ENCODE measurements at regions not wholly inside any gene's neighbourhood (a gene's known extent, or its start where the extent isn't known, plus 50 kb on each side); places are given as distances from the start of the nearest gene placed in this dataset.

GRCh38 chr4:177128306-177128705 is 181.4 kb upstream of the NEIL3 start:
- intact Hi-C loops (cut with DNase I) = no loop called here
- ATAC-seq = no peak
- DNase-seq = no peak

DNA sequence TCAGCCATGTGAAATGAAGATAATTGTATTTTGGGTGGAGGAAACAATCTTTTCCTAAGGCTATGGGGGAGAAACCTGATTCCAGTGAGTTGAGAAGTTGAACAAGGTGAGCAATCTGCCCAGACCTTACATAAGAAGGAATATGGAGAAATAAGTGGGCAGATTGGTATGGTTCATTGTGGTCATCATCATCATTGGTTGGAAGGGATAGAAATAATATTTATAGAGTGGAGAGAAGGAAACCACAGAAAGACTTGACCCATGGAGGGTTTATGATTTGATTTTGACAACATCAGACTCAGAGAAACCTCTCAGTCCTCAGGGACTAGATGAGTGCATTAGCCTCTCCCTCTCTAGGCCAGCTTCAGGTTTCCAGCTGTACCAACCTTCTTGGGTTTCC is 177.9 kb upstream of the NEIL3 start:
- ATAC-seq = no peak
- TF ChIP-seq, protein P1, sequence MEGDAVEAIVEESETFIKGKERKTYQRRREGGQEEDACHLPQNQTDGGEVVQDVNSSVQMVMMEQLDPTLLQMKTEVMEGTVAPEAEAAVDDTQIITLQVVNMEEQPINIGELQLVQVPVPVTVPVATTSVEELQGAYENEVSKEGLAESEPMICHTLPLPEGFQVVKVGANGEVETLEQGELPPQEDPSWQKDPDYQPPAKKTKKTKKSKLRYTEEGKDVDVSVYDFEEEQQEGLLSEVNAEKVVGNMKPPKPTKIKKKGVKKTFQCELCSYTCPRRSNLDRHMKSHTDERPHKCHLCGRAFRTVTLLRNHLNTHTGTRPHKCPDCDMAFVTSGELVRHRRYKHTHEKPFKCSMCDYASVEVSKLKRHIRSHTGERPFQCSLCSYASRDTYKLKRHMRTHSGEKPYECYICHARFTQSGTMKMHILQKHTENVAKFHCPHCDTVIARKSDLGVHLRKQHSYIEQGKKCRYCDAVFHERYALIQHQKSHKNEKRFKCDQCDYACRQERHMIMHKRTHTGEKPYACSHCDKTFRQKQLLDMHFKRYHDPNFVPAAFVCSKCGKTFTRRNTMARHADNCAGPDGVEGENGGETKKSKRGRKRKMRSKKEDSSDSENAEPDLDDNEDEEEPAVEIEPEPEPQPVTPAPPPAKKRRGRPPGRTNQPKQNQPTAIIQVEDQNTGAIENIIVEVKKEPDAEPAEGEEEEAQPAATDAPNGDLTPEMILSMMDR (IDR thresholded peaks at IDR 0.05) = no peak
- no peaks in the 10 kb centered on the region for H3K9me3 ChIP-seq
- no peaks in the 10 kb centered on the region for H3K4me1 ChIP-seq
- H3K27me3 ChIP-seq (ENCODE audit: insufficient read depth in 3 of 3, low read length in 2 of 3) = no peaks in the 10 kb centered on the region
- H3K4me3 ChIP-seq = no peak overlapping the region
- H3K27ac ChIP-seq = no peak overlapping the region
- H3K36me3 ChIP-seq (ENCODE audit: insufficient read depth in 1 of 2, low read depth in 1 of 2) = no peaks in the 10 kb centered on the region
- DNase-seq = no peak
- intact Hi-C loops (cut with DNase I) = no loop called here

More at GRCh38 chr4:177128306-177128705, 181.4 kb upstream of the NEIL3 start:
- Histone ChIP-seq H3K27me3 (ENCODE audit: insufficient read depth in 3 of 3, low read length in 2 of 3) (no peaks in the 10 kb centered on the region), H3K9me3 (no peaks in the 10 kb centered on the region), H3K36me3 (ENCODE audit: insufficient read depth in 1 of 2, low read depth in 1 of 2) (no peaks in the 10 kb centered on the region), H3K4me3 (no peak overlapping the region), H3K27ac (no peak overlapping the region), H3K4me1 (no peaks in the 10 kb centered on the region)
- WGBS, 3 donors = 58 to 77% (median 73%) methylated on average over 1 of the region's 1 CpG
- TF ChIP-seq, protein P1 (IDR thresholded peaks at IDR 0.05) = no peak

DNA sequence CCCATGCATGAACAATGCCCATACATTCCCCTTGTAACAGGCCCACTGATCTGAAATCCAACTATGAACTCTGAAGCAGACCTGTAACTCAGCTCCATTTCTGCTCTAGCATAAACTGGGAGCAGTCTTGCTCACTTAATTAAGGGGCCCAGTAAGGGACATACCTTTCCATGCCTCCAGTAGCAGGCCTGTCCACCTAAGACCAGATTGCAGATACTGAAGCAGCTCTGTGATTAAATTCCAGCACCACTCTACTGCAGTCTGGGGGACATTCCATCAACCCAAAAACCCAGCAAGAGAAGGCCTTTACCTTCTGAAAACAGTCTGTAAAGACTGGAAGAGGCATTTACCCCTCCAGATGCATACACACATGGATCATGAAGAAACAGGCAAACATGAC is 162.0 kb upstream of the NEIL3 start:
- Histone ChIP-seq H3K9me3 (no peaks in the 10 kb centered on the region), H3K4me3 (no peak overlapping the region), H3K36me3 (ENCODE audit: insufficient read depth in 1 of 2, low read depth in 1 of 2) (no peaks in the 10 kb centered on the region), H3K4me1 (no peaks in the 10 kb centered on the region), H3K27me3 (ENCODE audit: insufficient read depth in 3 of 3, low read length in 2 of 3) (no peaks in the 10 kb centered on the region), H3K27ac (no peak overlapping the region)
- intact Hi-C loops (cut with DNase I) = no loop called here
- no peak for ATAC-seq
- TF ChIP-seq, protein P1 (IDR thresholded peaks at IDR 0.05) = no peak
- no peak for DNase-seq

- Histone ChIP-seq H3K4me3 (no peak overlapping the region), H3K27me3 (ENCODE audit: insufficient read depth in 3 of 3, low read length in 2 of 3) (no peaks in the 10 kb centered on the region), H3K36me3 (ENCODE audit: insufficient read depth in 1 of 2, low read depth in 1 of 2) (no peaks in the 10 kb centered on the region), H3K27ac (no peak overlapping the region), H3K9me3 (no peaks in the 10 kb centered on the region), H3K4me1 (no peaks in the 10 kb centered on the region)
- DNase-seq (no peak), ATAC-seq (no peak)
- 79 to 81% (median 79%) methylated on average over 3 of the region's 3 CpGs for WGBS, 3 donors
- intact Hi-C loops (cut with DNase I) = no loop called here
- TF ChIP-seq, protein P1 (IDR thresholded peaks at IDR 0.05) = no peak
Measured at GRCh38 chr4:177155454-177155853, 154.2 kb upstream of the NEIL3 start.

GRCh38 chr4:177159600-177159999 is 150.1 kb upstream of the NEIL3 start:
- ATAC-seq (no peak), DNase-seq (no peak)
- H3K4me3 ChIP-seq = no peak overlapping the region
- no peaks in the 10 kb centered on the region for H3K4me1 ChIP-seq
- intact Hi-C loops (cut with DNase I) = no loop called here
- TF ChIP-seq, protein P1 (IDR thresholded peaks at IDR 0.05) = no peak
- H3K36me3 ChIP-seq (ENCODE audit: insufficient read depth in 1 of 2, low read depth in 1 of 2) = no peaks in the 10 kb centered on the region
- H3K27ac ChIP-seq = no peak overlapping the region
- H3K9me3 ChIP-seq = no peaks in the 10 kb centered on the region
- H3K27me3 ChIP-seq (ENCODE audit: insufficient read depth in 3 of 3, low read length in 2 of 3) = no peaks in the 10 kb centered on the region
- WGBS, 3 donors = 63 to 70% (median 68%) methylated on average over 6 of the region's 6 CpGs

Data from psoas muscle (tissue), 7 donors.